ENCODE measurements at regions not wholly inside any gene's neighbourhood (a gene's known extent, or its start where the extent isn't known, plus 50 kb on each side); places are given as distances from the start of the nearest gene placed in this dataset.

- TF ChIP-seq FOXM1 (IDR thresholded peaks at IDR 0.05; ENCODE audit: borderline replicate concordance) (no peak), SUZ12 (IDR thresholded peaks at IDR 0.05) (no peak), PKNOX1 (IDR thresholded peaks at IDR 0.05) (no peak), FOXK2 (IDR thresholded peaks at IDR 0.05) (no peak), SP1 (IDR thresholded peaks at IDR 0.05) (no peak), ELF4 (IDR thresholded peaks at IDR 0.05) (no peak), TARDBP (IDR thresholded peaks at IDR 0.05) (no peak), NFRKB (IDR thresholded peaks at IDR 0.05) (no peak), HDGF (IDR thresholded peaks at IDR 0.05; ENCODE audit: borderline replicate concordance) (no peak), FOXA1 (IDR thresholded peaks at IDR 0.05) (no peak), BHLHE40 (IDR thresholded peaks at IDR 0.05; ENCODE audit: borderline replicate concordance) (no peak), CTBP1 (IDR thresholded peaks at IDR 0.05; ENCODE audit: borderline replicate concordance) (no peak), L3MBTL2 (conservative IDR thresholded peaks at IDR 0.05) (no peak), ARNT (IDR thresholded peaks at IDR 0.05) (no peak)
Measured at GRCh38 chr5:39854771-39855410, 430.1 kb upstream of the DAB2 start.
